GM18517 (cell line): ENCODE measurements at regions not wholly inside any gene's neighbourhood (a gene's known extent, or its start where the extent isn't known, plus 50 kb on each side); places are given as distances from the start of the nearest gene placed in this dataset.

ENCODE experiments used
- ATAC-seq: cut with Tn5 transposase; IDR thresholded peaks from one replicate; pipeline ENCODE4 v1.9.1; 2021; ENCODE audit warnings: mild to moderate bottlenecking, moderate library complexity; ENCODE audit not compliant: unreplicated experiment

DNA sequence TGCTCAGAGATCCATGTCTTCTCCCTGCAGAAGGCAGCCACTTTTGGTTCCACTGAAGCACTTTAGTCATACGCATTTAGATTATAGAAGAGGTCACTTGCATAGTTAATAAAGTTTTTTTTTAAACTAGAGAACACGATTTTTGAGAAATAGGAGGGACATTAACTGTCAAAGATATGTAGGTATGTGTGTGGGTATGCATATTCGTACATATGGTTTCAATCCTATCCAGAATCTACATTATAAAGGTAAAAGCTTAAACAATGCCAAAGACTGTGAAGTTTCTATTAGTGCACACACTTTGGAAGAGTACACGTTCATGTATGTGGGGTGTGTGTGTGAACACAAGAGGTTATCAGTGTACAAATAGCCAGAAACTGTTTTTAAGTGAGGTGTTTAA is 103.2 kb downstream of the BTBD3 start:
- ATAC-seq = no peak

GRCh38 chr20:12022126-12022525 is 104.4 kb downstream of the BTBD3 start:
- ATAC-seq = no peak

GRCh38 chr20:12023194-12023795 is 105.6 kb downstream of the BTBD3 start:
- no peak for ATAC-seq

DNA sequence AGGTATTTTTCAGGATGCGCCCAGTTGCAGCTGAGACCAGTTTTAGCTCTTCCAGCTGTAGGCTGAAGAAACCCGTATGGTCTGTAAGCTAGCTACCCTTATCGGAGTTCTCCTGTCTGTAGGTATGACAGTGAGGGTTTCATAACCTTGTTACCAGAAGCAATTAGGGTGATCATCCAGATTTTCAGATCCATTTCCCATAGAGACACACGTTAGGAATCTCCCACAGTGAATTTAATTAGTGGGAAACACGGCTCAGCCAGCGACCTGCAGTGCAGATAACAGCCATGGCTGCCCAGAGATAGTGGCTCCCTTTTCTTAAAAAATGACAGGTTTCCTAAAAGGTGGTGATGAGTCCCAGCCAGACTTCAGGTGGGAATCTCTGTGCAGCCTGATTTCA is 111.1 kb downstream of the BTBD3 start:
- ATAC-seq = no peak

GRCh38 chr20:12030470-12030869 is 112.8 kb downstream of the BTBD3 start:
- ATAC-seq = no peak

GRCh38 chr20:12036142-12036541 is 118.4 kb downstream of the BTBD3 start:
- ATAC-seq = no peak

- ATAC-seq = no peak
These were observed 119.8 kb downstream of the BTBD3 start for GRCh38 chr20:12037521-12037920.

- ATAC-seq = no peak
These were observed 122.6 kb downstream of the BTBD3 start for GRCh38 chr20:12040261-12040660.

GRCh38 chr20:12044969-12045368 is 127.3 kb downstream of the BTBD3 start:
- ATAC-seq = no peak

DNA sequence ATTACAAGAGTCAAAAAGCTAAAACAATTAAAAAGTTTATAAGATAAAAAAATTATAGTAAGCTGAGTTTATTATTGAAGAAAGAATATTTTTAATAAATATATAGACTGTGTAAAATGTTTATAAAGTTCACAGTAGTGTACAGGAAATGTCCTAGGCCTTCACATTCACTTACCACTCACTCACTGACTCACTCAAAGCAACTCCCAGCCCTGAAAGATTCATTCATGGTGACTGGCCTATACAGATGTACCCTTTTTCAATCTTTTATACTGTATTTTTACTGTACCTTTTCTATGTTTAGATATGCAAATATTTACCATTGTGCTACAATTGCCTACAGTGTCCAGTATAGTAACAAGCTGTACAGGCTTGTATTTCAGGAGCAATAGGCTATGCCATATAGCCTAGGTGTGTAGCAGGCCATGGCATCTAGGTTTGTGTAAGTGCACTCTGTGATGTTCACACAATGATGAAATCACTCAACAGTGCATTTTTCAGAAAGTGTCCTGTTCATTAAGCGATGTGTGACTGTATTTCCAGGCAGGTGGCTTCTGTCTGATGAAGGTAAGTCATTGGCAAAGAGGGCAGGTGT is 130.2 kb downstream of the BTBD3 start:
- no peak for ATAC-seq

- ATAC-seq = no peak
These were observed 131.4 kb downstream of the BTBD3 start for GRCh38 chr20:12049125-12049524.

DNA sequence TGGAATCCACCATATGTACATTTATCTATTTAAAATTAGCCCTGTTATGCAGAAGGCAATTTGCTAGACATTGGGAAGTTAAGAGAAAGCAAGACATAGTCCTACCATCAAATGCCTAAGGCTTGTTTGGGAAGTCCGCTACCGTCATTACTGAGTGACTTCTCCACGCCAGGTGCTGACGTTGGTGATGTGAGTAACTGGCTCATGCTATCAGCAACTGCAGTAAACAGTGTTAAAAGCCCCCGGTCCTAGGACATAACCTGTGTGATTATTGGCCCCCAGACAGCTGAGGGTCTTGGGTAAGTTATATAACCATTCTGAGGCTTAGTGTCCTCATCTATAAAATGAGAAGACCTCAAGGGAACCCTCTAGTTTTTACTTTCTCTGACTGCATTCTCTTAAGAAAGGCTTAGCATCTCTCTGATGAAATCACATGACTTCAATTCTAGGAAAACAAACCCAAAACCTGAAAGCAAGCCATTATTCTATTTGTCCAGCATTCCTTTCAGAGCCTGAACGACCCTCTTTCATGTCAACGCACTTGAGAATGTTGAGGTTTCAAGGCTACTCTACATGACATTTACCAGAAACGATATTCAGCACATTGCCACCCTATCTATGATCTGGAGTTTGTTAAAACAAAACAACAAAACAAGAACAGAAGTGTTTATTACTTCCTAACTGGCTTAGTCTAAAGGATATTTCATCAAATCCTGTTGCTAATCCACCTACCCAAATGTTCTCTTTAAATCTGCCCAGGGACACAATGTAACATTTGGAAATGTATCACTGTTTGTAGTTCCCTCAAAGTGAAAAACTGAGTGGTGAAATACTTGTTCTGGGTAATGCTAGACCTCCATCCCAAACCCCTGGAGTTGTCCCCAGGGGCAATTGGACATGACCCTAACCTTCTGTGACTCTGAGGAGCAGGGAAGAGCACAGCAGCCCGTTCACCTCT is 133.8 kb downstream of the BTBD3 start:
- no peak for ATAC-seq

DNA sequence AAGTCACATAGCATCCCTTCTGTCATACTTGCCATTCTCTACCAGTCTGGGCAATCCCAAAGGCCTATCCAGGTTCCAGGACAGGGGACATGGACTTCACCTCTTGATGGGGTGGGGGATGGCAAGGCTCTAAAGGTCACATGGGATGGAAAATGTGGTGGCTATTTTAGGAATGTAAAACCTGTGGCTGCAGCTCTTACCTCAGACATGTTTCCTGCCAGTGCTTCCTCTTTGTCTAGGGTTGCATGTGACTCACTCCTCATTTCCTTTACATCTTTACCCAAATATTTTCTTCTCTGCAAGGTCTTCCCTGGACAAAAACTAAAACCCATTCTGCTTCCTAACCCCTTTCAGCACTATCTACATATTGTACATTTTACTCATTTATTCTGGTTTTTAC is 135.7 kb downstream of the BTBD3 start:
- no peak for ATAC-seq

- ATAC-seq = no peak
These were observed 136.9 kb downstream of the BTBD3 start for GRCh38 chr20:12054556-12054955.

GRCh38 chr20:12055161-12055560 is 137.5 kb downstream of the BTBD3 start:
- ATAC-seq = no peak

DNA sequence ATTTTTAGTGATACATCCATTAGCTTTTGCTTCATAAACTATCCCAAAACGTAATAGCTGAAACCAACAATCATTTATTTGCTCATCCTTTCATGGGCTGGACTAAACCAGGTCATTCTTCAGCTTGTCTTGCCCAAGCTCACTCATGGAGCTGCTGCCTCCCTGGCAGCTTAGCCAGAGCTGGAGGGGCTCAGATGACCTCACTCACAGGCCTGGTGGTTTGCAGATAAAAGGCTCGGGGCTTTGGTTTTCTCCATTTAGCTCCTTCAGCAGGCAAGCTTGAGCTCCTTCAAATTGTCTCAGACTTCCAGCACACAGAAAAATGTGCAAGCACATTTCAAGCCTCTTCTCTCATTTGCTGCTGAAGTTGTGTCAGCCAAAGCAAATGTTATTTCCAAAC is 139.1 kb downstream of the BTBD3 start:
- no peak for ATAC-seq

- ATAC-seq = no peak
These were observed 140.1 kb downstream of the BTBD3 start for GRCh38 chr20:12057778-12058177.

GRCh38 chr20:12058216-12058615 is 140.5 kb downstream of the BTBD3 start:
- ATAC-seq = no peak

GRCh38 chr20:12061466-12061865 is 143.8 kb downstream of the BTBD3 start:
- ATAC-seq = no peak

DNA sequence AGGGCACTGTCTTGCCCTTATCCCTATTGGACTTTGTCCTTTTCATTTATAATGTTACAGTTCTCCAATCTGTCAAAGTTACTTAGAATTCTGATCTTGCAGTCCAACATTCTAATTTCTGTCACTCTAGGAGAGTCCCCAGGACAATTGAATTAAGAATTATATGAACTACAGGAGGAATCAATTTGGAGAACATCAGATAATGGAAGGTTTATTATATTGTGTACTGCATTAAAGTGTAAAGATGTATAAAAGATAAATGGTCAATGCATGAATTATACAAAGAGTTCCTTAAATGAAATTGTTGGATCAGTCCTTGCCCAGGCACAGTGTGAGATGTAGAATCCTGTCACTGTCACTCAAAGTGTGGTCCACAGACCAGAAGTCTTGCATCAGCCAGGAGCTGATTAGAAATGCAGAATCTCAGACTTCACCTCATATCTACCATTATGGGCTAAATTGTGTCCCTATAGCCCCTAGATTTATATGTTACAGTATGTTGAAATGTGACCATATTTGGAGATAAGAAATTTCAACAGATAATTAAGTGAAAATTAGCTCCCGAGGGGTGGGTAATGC is 145.5 kb downstream of the BTBD3 start:
- no peak for ATAC-seq

- ATAC-seq = no peak
These were observed 146.8 kb downstream of the BTBD3 start for GRCh38 chr20:12064540-12064939.

- ATAC-seq = no peak
These were observed 150.0 kb downstream of the BTBD3 start for GRCh38 chr20:12067686-12068085.
